Transverse colon (tissue), 4 donors: ENCODE measurements at regions not wholly inside any gene's neighbourhood (a gene's known extent, or its start where the extent isn't known, plus 50 kb on each side); places are given as distances from the start of the nearest gene placed in this dataset.

Experiments used
- DNase-seq: peaks from one replicate; pipeline ENCODE4 v3.0.0-alpha.2; 2019
- H3K27ac ChIP-seq, 4 donors: fragments of 200-600 bp; sonication (generic); 2 replicates each; pipeline ENCODE4 v1.5.1; 2016 to 2018; ENCODE audit warnings: inconsistent platforms in 4 of 4
- H3K27me3 ChIP-seq: fragments of 200-600 bp; sonication (generic); 2 replicates; pipeline ENCODE4 v1.5.1; 2017; ENCODE audit warnings: inconsistent platforms
- H3K36me3 ChIP-seq, 4 donors: fragments of 200-600 bp; sonication (generic); 2 replicates each; pipeline ENCODE4 v1.5.1; 2017 to 2019; ENCODE audit warnings: inconsistent platforms in 4 of 4
- H3K4me1 ChIP-seq, 4 donors: fragments of 200-600 bp; sonication (generic); 2 replicates each; pipeline ENCODE4 v1.5.1; 2017 to 2020; ENCODE audit warnings: inconsistent platforms in 4 of 4
- H3K4me3 ChIP-seq, 4 donors: fragments of 200-600 bp; sonication (generic); 1 replicate in 1 of 4; 2 replicates in 3 of 4; pipeline versions ENCODE4 v1.5.1 to v1.6.1; 2017 to 2019; ENCODE audit warnings: inconsistent platforms in 4 of 4
- H3K9me3 ChIP-seq, 2 donors: fragments of 200-600 bp; sonication (generic); 2 replicates each; pipeline ENCODE4 v1.5.1; 2017 to 2019; ENCODE audit warnings: inconsistent platforms in 2 of 2
- EP300 ChIP-seq: sonication (generic); formaldehyde crosslinking; IDR thresholded peaks from one replicate; pipeline ENCODE4 v1.6.1; 2017; ENCODE audit warnings: antibody characterized with exemption, low read depth
- POLR2A ChIP-seq: fragments of 450-650 bp; IDR thresholded peaks from one replicate; pipeline ENCODE4 v1.6.1; 2016; ENCODE audit warnings: antibody characterized with exemption, mild to moderate bottlenecking, moderate library complexity
- POLR2AphosphoS5 ChIP-seq, 3 donors: sonication (generic); formaldehyde crosslinking; IDR thresholded peaks; one replicate each; pipeline ENCODE4 v1.6.1; 2016; ENCODE audit warnings: antibody characterized with exemption in 3 of 3
- WGBS, 2 donors: methylation state at CpG; one replicate each; pipeline ENCODE4 v1.1.5; 2018; ENCODE audit warnings: low coverage in 1 of 2; 5-methylcytosine and 5-hydroxymethylcytosine counted together
- in situ Hi-C, 4 donors: fragments of 200-750 bp; cut with MboI; loops; one replicate each; pipeline versions ENCODE4 v1.15.0 to v1.15.1; 2017; ENCODE audit warnings: low sequenced_read_pairs in 3 of 4, low pct_ligation_motif_present in 1 of 4, low pct_unique_long_range_greater_than_20kb in 1 of 4
- intact Hi-C: fragments of 100-400 bp; cut with DNase I; formaldehyde crosslinking; loops from one replicate; pipeline ENCODE4 v1.15.1; 2023; ENCODE audit warnings: low total_unique reads
- TF ChIP-seq, protein P1 (sequence below), 5 experiments: fragments of 200-600 bp in 3 of 5; fragments of 450-650 bp in 2 of 5; sonication (generic) in 3 of 5; IDR thresholded peaks; 1 replicate in 2 of 5; 2 replicates in 3 of 5; pipeline ENCODE4 v1.5.1; 2016 to 2017; ENCODE audit warnings: antibody characterized with exemption in 5 of 5, inconsistent platforms in 3 of 5, mild to moderate bottlenecking in 2 of 5, moderate library complexity in 1 of 5

DNA sequence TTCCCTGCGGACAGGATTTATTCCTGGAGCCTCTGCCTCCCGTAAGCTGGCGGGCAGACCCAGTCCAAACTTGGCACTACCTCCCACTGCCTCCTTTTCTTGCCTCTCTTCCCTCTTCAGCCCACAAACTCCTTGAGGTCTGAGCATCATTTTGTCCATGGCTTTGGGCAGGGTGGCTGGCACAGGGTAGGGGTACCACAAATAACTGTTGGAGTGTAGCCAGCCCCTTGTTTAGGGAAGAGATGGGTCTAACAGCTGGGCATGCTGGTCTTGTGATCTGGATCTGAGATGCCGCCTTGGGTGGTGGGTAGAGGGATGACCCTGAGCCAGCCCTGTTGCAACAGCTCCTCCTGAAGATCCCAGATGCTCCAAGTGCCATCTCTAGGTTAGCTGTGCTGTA, 71.4 kb upstream of the CLDN14 start:
- intact Hi-C loops: no loop called here
- no peak for DNase-seq

DNA sequence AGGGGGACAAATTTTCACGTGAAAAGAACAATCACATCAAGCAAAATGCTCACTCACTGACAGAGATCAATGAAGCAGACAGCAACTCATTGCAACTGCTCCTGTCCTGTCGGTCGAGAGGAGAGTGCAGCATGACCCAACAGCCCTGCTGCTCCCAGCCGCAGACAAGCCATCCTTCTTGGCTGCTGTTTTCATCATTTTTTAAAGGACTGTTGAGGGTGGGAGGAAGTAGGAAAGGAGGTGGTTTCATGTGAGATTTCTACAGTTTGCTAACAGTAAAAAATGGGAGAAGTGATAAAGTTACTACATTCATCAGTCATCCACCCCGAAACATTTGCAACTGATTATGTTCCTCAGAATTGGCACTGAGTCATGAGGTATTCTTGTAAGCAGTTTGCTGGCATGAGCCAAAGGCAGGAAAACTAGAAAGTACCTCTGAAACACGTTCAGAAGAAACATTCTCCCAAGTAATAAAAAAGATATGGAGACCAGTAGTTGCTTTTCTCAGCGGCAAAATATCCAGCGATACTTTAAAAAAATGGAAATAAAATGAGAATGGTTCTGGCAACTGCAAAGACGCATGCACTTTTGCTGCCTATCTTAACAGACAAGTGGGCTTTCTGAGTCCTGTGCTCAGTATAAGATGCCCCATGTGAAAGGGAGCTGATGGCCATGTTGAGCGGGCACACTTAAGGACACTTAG, 72.0 kb upstream of the CLDN14 start:
- H3K27ac ChIP-seq: no peak overlapping the region
- TF ChIP-seq POLR2AphosphoS5 (IDR thresholded peaks at IDR 0.05) (no peak), POLR2A (no peak), EP300 (no peak)
- TF ChIP-seq, protein P1, sequence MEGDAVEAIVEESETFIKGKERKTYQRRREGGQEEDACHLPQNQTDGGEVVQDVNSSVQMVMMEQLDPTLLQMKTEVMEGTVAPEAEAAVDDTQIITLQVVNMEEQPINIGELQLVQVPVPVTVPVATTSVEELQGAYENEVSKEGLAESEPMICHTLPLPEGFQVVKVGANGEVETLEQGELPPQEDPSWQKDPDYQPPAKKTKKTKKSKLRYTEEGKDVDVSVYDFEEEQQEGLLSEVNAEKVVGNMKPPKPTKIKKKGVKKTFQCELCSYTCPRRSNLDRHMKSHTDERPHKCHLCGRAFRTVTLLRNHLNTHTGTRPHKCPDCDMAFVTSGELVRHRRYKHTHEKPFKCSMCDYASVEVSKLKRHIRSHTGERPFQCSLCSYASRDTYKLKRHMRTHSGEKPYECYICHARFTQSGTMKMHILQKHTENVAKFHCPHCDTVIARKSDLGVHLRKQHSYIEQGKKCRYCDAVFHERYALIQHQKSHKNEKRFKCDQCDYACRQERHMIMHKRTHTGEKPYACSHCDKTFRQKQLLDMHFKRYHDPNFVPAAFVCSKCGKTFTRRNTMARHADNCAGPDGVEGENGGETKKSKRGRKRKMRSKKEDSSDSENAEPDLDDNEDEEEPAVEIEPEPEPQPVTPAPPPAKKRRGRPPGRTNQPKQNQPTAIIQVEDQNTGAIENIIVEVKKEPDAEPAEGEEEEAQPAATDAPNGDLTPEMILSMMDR (IDR thresholded peaks at IDR 0.05): no peak
- intact Hi-C loops (no loop called here), in situ Hi-C loops (no loop called here)
- H3K4me3 ChIP-seq: no peak overlapping the region
- no peaks in the 10 kb centered on the region for H3K36me3 ChIP-seq
- peaks cover 11% of the 10 kb centered on the region for H3K27me3 ChIP-seq
- no peaks in the 10 kb centered on the region for H3K4me1 ChIP-seq
- H3K9me3 ChIP-seq: no peaks in the 10 kb centered on the region
- 62 to 64% methylated on average over 6 to 10 of the region's 10 CpGs for WGBS, 2 donors
- no peak for DNase-seq

More for the DNA sequence above, 71.4 kb upstream of the CLDN14 start:
- Histone ChIP-seq H3K4me1 (no peaks in the 10 kb centered on the region), H3K9me3 (no peaks in the 10 kb centered on the region), H3K36me3 (no peaks in the 10 kb centered on the region), H3K4me3 (no peak overlapping the region), H3K27ac (no peak overlapping the region), H3K27me3 (peaks cover 8% of the 10 kb centered on the region)
- 88% methylated on average over 4 of the region's 4 CpGs; no CpG with 5 or more reads in 1 of the 2 donors for WGBS, 2 donors
- TF ChIP-seq, protein P1 (IDR thresholded peaks at IDR 0.05): no peak
- TF ChIP-seq POLR2A (no peak), EP300 (no peak), POLR2AphosphoS5 (IDR thresholded peaks at IDR 0.05) (no peak)
- in situ Hi-C loops: no loop called here

DNA sequence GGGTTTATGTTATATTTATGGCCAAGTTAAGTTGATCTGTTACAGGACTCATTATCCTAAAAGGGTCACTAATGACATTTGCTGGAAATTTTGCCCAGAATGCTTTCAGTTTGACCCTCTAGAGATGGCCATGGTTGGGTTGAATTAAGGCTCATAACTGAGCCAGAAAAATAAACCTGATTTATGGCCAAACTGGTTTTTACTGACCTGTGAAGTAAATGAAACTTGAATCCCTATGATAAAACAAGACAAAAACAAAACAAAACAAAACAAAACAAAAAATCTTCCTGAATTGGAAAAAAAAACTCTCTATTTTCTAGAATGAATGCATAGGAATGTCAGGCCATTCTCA, 72.5 kb upstream of the CLDN14 start:
- H3K36me3 ChIP-seq: no peaks in the 10 kb centered on the region
- H3K27me3 ChIP-seq: peaks cover 12% of the 10 kb centered on the region
- no peak for DNase-seq
- H3K9me3 ChIP-seq: no peaks in the 10 kb centered on the region
- in situ Hi-C loops: no loop called here
- no peak overlapping the region for H3K4me3 ChIP-seq
- intact Hi-C loops: no loop called here
- no peak for TF ChIP-seq EP300
- no peak for TF ChIP-seq POLR2A
- TF ChIP-seq, protein P1 (IDR thresholded peaks at IDR 0.05): no peak
- no peak overlapping the region for H3K27ac ChIP-seq
- no peaks in the 10 kb centered on the region for H3K4me1 ChIP-seq

DNA sequence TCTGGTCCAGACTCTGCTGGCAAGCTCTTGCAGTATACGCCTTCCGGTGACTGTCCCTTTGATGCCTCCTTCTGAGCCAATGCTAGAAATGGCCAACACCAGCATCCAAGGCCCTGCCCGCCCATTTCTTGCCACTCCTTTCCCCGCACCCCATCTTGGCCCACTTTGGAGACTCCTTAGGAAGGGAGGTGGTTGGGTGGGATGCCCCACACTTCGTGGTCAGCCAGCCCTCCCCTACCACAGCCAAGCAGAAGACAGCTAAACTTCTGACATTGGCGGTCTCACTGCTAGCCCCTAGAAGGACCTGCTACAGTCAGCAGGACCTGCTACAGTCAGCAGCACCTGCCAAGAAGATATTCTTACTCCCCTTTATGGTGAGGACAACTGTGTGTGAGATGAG, 73.5 kb upstream of the CLDN14 start:
- TF ChIP-seq POLR2A (no peak), POLR2AphosphoS5 (IDR thresholded peaks at IDR 0.05) (no peak), EP300 (no peak)
- TF ChIP-seq, protein P1 (IDR thresholded peaks at IDR 0.05): no peak
- intact Hi-C loops (no loop called here), in situ Hi-C loops (no loop called here)
- H3K27me3 ChIP-seq: peaks cover 12% of the 10 kb centered on the region
- WGBS, 2 donors: 87% methylated on average over 5 of the region's 6 CpGs; no CpG with 5 or more reads in 1 of the 2 donors
- DNase-seq: no peak
- H3K4me1 ChIP-seq: no peaks in the 10 kb centered on the region
- H3K36me3 ChIP-seq: no peaks in the 10 kb centered on the region
- no peak overlapping the region for H3K27ac ChIP-seq
- no peaks in the 10 kb centered on the region for H3K9me3 ChIP-seq
- no peak overlapping the region for H3K4me3 ChIP-seq
